ENCODE measurements at regions not wholly inside any gene's neighbourhood (a gene's known extent, or its start where the extent isn't known, plus 50 kb on each side); places are given as distances from the start of the nearest gene placed in this dataset.

GRCh38 chr3:137348936-137349335, 391.2 kb downstream of the IL20RB start:
- no peaks in the 10 kb centered on the region for H3K4me1 ChIP-seq (ENCODE audit: insufficient read depth, low read length, poor library complexity, severe bottlenecking)
- no peak for TF ChIP-seq EZH2phosphoT487 (IDR thresholded peaks at IDR 0.05; ENCODE audit: borderline replicate concordance, low read depth, low read length)
- TF ChIP-seq CTCF (conservative IDR thresholded peaks at IDR 0.05; ENCODE audit: low read length), result no peak
- H3K9me2 ChIP-seq (ENCODE audit: insufficient read depth, low read length), result no peaks in the 10 kb centered on the region
- BruUV-seq (replicated peaks), result no TSS peak
- no peak overlapping the region for H2AFZ ChIP-seq (ENCODE audit: low read length)
- H3K4me2 ChIP-seq (ENCODE audit: low read length), result no peak overlapping the region
- no peaks in the 10 kb centered on the region for H3K79me2 ChIP-seq (ENCODE audit: insufficient read depth, low read depth, low read length)
- ChIA-PET CTCF (ENCODE audit: unreplicated experiment) (no interaction called here), POLR2A (no interaction called here)
- H4K20me1 ChIP-seq (ENCODE audit: insufficient read depth, low read length), result no peaks in the 10 kb centered on the region
- H3K4me3 ChIP-seq (ENCODE audit: low read depth, low read length, poor library complexity, severe bottlenecking), result no peak overlapping the region
- no peaks in the 10 kb centered on the region for H3K36me3 ChIP-seq (ENCODE audit: insufficient read depth, low read length)
- DNase-seq (ENCODE audit: low spot score), result no peak
- intact Hi-C loops (cut with micrococcal nuclease; ENCODE audit: unreplicated experiment), result no loop called here
- no peak overlapping the region for H3K27ac ChIP-seq (ENCODE audit: low read depth, low read length, poor library complexity, severe bottlenecking)
- H3K9me3 ChIP-seq (ENCODE audit: low read length), result no peaks in the 10 kb centered on the region

GRCh38 chr3:137349557-137350348, 392.0 kb downstream of the IL20RB start:
- Histone ChIP-seq H4K20me1 (ENCODE audit: insufficient read depth, low read length) (no peaks in the 10 kb centered on the region), H3K4me3 (ENCODE audit: low read depth, low read length, poor library complexity, severe bottlenecking) (no peak overlapping the region), H3K27ac (ENCODE audit: low read depth, low read length, poor library complexity, severe bottlenecking) (no peak overlapping the region), H3K9me2 (ENCODE audit: insufficient read depth, low read length) (no peaks in the 10 kb centered on the region), H3K9me3 (ENCODE audit: low read length) (no peaks in the 10 kb centered on the region), H3K4me1 (ENCODE audit: insufficient read depth, low read length, poor library complexity, severe bottlenecking) (no peaks in the 10 kb centered on the region), H3K79me2 (ENCODE audit: insufficient read depth, low read depth, low read length) (no peaks in the 10 kb centered on the region), H3K36me3 (ENCODE audit: insufficient read depth, low read length) (no peaks in the 10 kb centered on the region), H2AFZ (ENCODE audit: low read length) (no peak overlapping the region), H3K4me2 (ENCODE audit: low read length) (no peak overlapping the region)
- ChIA-PET CTCF (ENCODE audit: unreplicated experiment) (no interaction called here), POLR2A (no interaction called here)
- intact Hi-C loops (cut with micrococcal nuclease; ENCODE audit: unreplicated experiment), result no loop called here
- no TSS peak for BruUV-seq (replicated peaks)
- no peak for DNase-seq (ENCODE audit: low spot score)
- TF ChIP-seq EZH2phosphoT487 (IDR thresholded peaks at IDR 0.05; ENCODE audit: borderline replicate concordance, low read depth, low read length) (no peak), CTCF (conservative IDR thresholded peaks at IDR 0.05; ENCODE audit: low read length) (no peak)

- H3K9me3 ChIP-seq (ENCODE audit: low read length), result no peaks in the 10 kb centered on the region
- no peak for DNase-seq (ENCODE audit: low spot score)
- intact Hi-C loops (cut with micrococcal nuclease; ENCODE audit: unreplicated experiment), result no loop called here
- no peaks in the 10 kb centered on the region for H3K79me2 ChIP-seq (ENCODE audit: insufficient read depth, low read depth, low read length)
- no peaks in the 10 kb centered on the region for H3K36me3 ChIP-seq (ENCODE audit: insufficient read depth, low read length)
- no peaks in the 10 kb centered on the region for H3K4me1 ChIP-seq (ENCODE audit: insufficient read depth, low read length, poor library complexity, severe bottlenecking)
- no peak overlapping the region for H3K27ac ChIP-seq (ENCODE audit: low read depth, low read length, poor library complexity, severe bottlenecking)
- H3K9me2 ChIP-seq (ENCODE audit: insufficient read depth, low read length), result no peaks in the 10 kb centered on the region
- CTCF ChIA-PET (ENCODE audit: unreplicated experiment), result no interaction called here
- H3K4me2 ChIP-seq (ENCODE audit: low read length), result no peak overlapping the region
- H3K4me3 ChIP-seq (ENCODE audit: low read depth, low read length, poor library complexity, severe bottlenecking), result no peak overlapping the region
- POLR2A ChIA-PET, result no interaction called here
- no TSS peak for BruUV-seq (replicated peaks)
- H2AFZ ChIP-seq (ENCODE audit: low read length), result no peak overlapping the region
- TF ChIP-seq EZH2phosphoT487 (IDR thresholded peaks at IDR 0.05; ENCODE audit: borderline replicate concordance, low read depth, low read length), result no peak
- TF ChIP-seq CTCF (conservative IDR thresholded peaks at IDR 0.05; ENCODE audit: low read length), result no peak
- no peaks in the 10 kb centered on the region for H4K20me1 ChIP-seq (ENCODE audit: insufficient read depth, low read length)
Observed at GRCh38 chr3:137360531-137361201, 402.9 kb downstream of the IL20RB start.
